ENCODE measurements at regions not wholly inside any gene's neighbourhood (a gene's known extent, or its start where the extent isn't known, plus 50 kb on each side); places are given as distances from the start of the nearest gene placed in this dataset.

GRCh38 chr16:54231919-54232318 is 54.7 kb downstream of the IRX3 start:
- TF ChIP-seq, protein P1, sequence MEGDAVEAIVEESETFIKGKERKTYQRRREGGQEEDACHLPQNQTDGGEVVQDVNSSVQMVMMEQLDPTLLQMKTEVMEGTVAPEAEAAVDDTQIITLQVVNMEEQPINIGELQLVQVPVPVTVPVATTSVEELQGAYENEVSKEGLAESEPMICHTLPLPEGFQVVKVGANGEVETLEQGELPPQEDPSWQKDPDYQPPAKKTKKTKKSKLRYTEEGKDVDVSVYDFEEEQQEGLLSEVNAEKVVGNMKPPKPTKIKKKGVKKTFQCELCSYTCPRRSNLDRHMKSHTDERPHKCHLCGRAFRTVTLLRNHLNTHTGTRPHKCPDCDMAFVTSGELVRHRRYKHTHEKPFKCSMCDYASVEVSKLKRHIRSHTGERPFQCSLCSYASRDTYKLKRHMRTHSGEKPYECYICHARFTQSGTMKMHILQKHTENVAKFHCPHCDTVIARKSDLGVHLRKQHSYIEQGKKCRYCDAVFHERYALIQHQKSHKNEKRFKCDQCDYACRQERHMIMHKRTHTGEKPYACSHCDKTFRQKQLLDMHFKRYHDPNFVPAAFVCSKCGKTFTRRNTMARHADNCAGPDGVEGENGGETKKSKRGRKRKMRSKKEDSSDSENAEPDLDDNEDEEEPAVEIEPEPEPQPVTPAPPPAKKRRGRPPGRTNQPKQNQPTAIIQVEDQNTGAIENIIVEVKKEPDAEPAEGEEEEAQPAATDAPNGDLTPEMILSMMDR (IDR thresholded peaks at IDR 0.05; ENCODE audit: unreplicated experiment in 3 of 3): no peak
- H3K27ac Mint-ChIP-seq: no peak overlapping the region
- no peak overlapping the region for H3K4me3 Mint-ChIP-seq
- peaks cover 4% of the 10 kb centered on the region for H3K9me3 Mint-ChIP-seq
- no peaks in the 10 kb centered on the region for H3K36me3 Mint-ChIP-seq (ENCODE audit: low read depth)
- no peaks in the 10 kb centered on the region for H3K4me1 Mint-ChIP-seq
- H3K27me3 Mint-ChIP-seq (ENCODE audit: low read depth): peaks cover 3% of the 10 kb centered on the region

- Mint-ChIP-seq H3K4me3 (no peak overlapping the region), H3K27ac (no peak overlapping the region)
Measured at GRCh38 chr16:54231336-54231735, 55.3 kb downstream of the IRX3 start.

GRCh38 chr16:54228325-54228724 is 58.3 kb downstream of the IRX3 start:
- TF ChIP-seq, protein P1 (IDR thresholded peaks at IDR 0.05; ENCODE audit: unreplicated experiment in 3 of 3): no peak

More at GRCh38 chr16:54231336-54231735, 55.3 kb downstream of the IRX3 start:
- peaks cover 2% of the 10 kb centered on the region for H3K9me3 Mint-ChIP-seq
- no peaks in the 10 kb centered on the region for H3K36me3 Mint-ChIP-seq (ENCODE audit: low read depth)
- TF ChIP-seq, protein P1 (IDR thresholded peaks at IDR 0.05; ENCODE audit: unreplicated experiment in 3 of 3): no peak
- H3K27me3 Mint-ChIP-seq (ENCODE audit: low read depth): peaks cover 3% of the 10 kb centered on the region
- H3K4me1 Mint-ChIP-seq: no peaks in the 10 kb centered on the region

GRCh38 chr16:54226296-54227010 is 60.1 kb downstream of the IRX3 start:
- H3K27ac Mint-ChIP-seq: no peak overlapping the region
- H3K27me3 Mint-ChIP-seq (ENCODE audit: low read depth): peaks cover 16% of the 10 kb centered on the region
- H3K4me1 Mint-ChIP-seq: no peaks in the 10 kb centered on the region
- no peaks in the 10 kb centered on the region for H3K36me3 Mint-ChIP-seq (ENCODE audit: low read depth)
- H3K4me3 Mint-ChIP-seq: no peak overlapping the region
- TF ChIP-seq, protein P1 (IDR thresholded peaks at IDR 0.05; ENCODE audit: unreplicated experiment in 3 of 3): no peak
- H3K9me3 Mint-ChIP-seq: peaks cover 2% of the 10 kb centered on the region

More at GRCh38 chr16:54228325-54228724, 58.3 kb downstream of the IRX3 start:
- no peaks in the 10 kb centered on the region for H3K36me3 Mint-ChIP-seq (ENCODE audit: low read depth)
- no peaks in the 10 kb centered on the region for H3K4me1 Mint-ChIP-seq
- H3K27me3 Mint-ChIP-seq (ENCODE audit: low read depth): peaks cover 7% of the 10 kb centered on the region
- H3K4me3 Mint-ChIP-seq: no peak overlapping the region
- peaks cover 2% of the 10 kb centered on the region for H3K9me3 Mint-ChIP-seq
- H3K27ac Mint-ChIP-seq: no peak overlapping the region

- H3K4me1 Mint-ChIP-seq: peaks cover 16% of the 10 kb centered on the region
- no peaks in the 10 kb centered on the region for H3K36me3 Mint-ChIP-seq (ENCODE audit: low read depth)
- no peaks in the 10 kb centered on the region for H3K9me3 Mint-ChIP-seq
- TF ChIP-seq, protein P1 (IDR thresholded peaks at IDR 0.05; ENCODE audit: unreplicated experiment in 3 of 3): no peak
- H3K27me3 Mint-ChIP-seq (ENCODE audit: low read depth): peaks cover 27% of the 10 kb centered on the region
- no peak overlapping the region for H3K4me3 Mint-ChIP-seq
- no peak overlapping the region for H3K27ac Mint-ChIP-seq
Measured at GRCh38 chr16:54219709-54220108, 66.9 kb downstream of the IRX3 start.

DNA sequence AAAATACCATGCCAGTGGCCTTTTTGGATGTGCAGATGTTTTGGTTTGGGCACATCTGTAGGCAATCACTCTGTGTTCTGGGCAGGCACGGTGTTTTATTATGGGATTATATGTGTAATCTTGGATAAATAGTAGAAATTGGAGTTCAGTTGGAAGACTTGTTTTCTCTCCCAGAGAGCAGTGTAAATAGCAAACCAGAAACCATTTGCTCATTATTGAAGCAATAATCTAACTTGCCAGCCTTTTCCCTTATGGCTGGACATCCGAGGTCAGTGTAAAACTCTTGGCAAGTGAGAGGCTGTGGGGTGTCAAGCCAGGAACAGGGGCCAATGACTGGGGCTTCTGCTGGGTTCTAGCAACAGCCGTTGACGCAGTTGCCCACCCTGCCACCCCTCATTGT is 69.9 kb downstream of the IRX3 start:
- peaks cover 25% of the 10 kb centered on the region for H3K4me1 Mint-ChIP-seq
- H3K36me3 Mint-ChIP-seq (ENCODE audit: low read depth): no peaks in the 10 kb centered on the region
- H3K4me3 Mint-ChIP-seq: no peak overlapping the region
- H3K9me3 Mint-ChIP-seq: no peaks in the 10 kb centered on the region
- TF ChIP-seq, protein P1 (IDR thresholded peaks at IDR 0.05; ENCODE audit: unreplicated experiment in 3 of 3): no peak
- no peak overlapping the region for H3K27ac Mint-ChIP-seq
- H3K27me3 Mint-ChIP-seq (ENCODE audit: low read depth): peaks cover 38% of the 10 kb centered on the region

Measured in nephron (organoid).